NCI-H2171 treated with DMSO at 0.1 percent for 48 hours (cell line): ENCODE measurements at regions not wholly inside any gene's neighbourhood (a gene's known extent, or its start where the extent isn't known, plus 50 kb on each side); places are given as distances from the start of the nearest gene placed in this dataset.
A peak's percentile ranks its signal among the peaks of the same experiment; 100 is the strongest.

Source experiments
- DNase-seq: peaks from one replicate; lab custom pipeline; 2025; lab: John Stamatoyannopoulos, UW

DNA sequence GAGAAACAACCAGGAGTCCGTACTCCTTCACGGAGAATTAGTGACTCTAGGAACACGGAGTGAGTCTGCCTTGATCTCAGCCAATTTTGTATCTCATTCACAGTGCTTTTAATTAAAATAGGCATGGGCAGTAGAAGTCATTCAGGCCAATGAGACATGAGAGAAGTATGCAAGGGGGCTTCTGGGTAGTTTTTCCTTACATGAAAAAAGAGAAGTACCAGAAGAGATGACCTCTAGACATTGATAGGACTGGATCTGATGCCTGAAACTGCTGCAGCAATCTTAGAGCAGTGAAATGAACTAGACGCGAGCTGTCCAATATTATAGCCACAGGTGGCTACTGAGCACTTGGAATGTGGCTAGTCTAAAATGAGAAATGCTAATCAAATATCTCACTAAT lies 187.7 kb upstream of the TLE4 start:
- DNase-seq = peak; percentile 40

- peak; percentile 49 for DNase-seq
Observed at GRCh38 chr9:79384501-79384900, 187.3 kb upstream of the TLE4 start.

DNA sequence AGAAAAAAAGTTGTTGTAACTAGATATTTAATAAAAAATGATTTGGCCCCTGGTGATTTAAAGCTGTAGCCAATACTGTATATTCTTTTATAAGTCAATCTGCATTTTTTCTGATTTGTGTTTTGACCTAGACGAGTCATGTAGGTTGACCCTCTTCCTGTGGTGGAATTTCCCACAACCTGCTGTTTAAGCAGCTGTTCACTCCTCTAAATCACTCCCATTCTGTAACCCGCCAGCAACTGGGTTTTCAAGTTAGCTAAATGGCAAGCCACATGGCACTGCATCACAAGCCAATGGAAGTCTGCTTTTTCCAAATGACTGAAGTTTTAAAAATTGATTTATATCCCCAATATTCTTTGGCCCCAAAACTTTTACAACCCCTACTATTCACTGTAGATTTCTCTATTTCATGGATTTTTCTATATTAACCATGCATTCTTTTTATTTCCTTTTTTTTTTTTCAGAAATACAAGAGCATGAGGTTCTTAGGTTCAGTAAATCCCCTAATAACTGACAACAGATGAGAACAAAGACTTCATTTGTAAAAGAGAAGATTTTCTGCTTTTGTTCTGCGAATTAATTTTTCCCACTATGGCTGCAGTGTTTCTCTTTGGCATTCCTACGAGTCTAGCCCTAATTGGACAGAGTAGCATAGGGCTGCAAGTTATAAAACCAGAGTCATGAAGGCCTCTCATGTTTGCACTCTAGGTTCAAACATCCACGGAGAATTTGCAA lies 184.5 kb upstream of the TLE4 start:
- peak; percentile 8 for DNase-seq

DNA sequence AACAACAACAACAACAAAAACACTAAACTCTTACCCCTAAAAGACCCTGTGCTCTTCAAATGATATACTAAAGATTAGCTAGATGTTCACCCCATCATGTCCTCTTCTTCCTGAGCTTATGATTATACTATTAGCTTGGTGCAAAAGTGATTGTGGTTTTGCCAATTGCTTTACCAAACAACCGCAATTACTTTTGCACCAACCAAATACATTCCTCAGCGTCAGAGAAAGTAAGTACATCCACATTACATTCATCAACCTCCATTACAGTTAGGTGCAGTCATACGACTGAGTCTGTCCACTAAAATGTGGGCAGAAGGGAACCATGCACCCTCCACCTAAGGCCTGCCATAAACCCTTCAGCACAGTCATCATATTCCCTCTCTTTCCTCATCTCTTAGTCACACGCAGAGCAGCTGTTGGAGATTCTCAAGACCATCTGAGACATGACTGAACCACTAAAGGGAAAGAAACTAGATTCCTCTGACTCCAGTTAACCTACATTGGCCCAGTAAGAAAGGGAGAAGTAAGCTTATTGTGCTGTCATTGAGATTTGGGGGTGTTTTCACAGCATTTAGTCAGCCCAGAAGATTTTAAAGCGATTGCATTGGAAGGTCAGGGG lies 181.6 kb upstream of the TLE4 start:
- no peak for DNase-seq

DNA sequence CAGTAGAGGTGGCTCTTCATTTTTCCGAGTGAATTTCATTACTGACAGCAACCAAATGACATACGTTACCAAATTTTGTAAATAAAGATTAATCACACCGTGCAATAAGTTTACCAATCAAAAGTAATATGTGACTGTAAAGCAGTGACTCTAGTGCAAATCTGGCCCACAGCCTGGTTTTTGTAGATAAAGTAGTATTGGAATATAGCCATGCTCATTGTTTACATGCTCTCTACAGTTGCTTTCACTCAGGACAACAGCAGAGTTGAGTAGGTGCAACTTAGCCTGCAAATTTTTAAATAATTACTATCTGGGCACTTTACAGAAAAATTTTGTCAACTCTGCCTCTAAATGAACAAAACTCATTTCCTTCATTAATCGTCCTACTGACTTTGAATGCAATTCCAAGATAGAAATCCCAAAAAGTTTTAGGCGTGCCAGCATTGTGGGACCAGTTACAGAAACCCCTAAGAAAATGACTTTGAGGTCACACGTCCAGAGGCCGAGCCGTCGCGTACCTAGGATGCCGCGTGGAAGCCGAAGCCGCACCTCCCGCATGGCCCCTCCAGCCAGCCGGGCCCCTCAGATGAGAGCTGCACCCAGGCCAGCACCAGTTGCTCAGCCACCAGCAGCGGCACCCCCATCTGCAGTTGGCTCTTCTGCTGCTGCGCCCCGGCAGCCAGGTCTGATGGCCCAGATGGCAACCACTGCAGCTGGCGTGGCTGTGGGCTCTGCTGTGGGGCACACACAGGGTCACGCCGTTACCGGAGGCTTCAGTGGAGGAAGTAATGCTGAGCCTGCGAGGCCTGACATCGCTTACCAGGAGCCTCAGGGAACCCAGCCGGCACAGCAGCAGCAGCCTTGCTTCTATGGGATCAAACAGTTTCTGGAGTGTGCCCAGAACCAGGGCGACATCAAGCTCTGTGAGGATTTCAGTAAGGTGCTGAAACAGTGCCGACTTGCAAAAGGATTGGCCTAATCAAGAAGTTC lies 180.7 kb upstream of the TLE4 start:
- DNase-seq = no peak

DNA sequence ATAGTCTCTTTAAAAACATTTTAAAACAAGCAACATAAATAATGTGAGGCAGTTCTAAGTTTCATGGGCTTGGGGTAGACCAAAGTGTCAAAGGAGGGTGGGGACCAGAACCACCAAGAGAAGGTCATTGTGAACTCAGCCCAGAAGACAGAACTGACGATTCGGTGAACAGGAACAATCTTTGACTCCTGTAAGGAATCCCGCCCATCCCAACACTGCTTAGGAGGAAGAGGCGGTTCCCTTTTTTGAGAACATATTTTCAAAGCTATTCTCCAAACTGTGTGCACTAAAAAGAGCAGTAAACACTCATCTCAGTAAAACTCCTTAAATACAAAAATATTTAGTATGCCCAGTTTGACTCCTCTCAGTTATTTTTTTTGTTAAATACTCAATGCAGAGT lies 176.5 kb upstream of the TLE4 start:
- peak; percentile 33 for DNase-seq

GRCh38 chr9:79395755-79396154 lies 176.0 kb upstream of the TLE4 start:
- peak; percentile 55 for DNase-seq

DNA sequence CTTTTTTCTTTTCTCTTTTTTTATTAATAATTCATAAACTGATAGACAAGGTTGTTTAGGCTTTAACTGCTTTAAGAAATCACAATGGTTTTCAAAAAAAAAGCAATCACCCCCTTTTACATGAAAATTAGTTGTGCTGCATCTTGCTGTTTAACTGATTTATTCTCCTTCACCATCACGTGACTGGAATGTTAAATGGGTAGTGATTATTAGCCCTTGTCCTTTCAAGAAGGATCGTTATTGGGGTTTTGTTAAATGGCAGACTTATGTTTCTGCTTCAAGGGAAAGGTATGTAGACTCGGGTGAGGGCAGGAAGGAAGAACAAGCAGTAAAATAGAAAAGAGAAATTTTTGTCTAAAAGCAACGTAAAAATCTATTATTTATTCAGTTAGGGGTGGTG lies 175.6 kb upstream of the TLE4 start:
- no peak for DNase-seq

DNA sequence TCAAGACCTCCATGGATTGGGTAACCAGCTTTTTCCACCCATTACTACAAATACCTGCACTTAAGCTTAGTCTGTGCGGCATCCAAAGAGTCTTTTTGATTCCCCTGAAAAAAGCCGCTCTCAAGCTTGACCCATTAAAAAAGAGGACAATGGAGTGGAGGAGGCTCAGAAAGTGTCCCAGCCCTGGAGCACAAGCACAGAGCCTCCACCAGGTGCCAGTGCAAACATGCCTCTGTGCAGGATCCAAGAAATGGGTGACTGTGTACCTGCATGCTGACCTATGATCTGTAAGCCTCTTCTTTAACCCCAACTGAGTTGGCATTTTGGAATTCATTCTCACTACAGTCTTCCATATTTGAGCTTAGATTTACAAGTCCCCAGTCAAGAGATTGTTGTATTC lies 168.3 kb upstream of the TLE4 start:
- DNase-seq = no peak

DNA sequence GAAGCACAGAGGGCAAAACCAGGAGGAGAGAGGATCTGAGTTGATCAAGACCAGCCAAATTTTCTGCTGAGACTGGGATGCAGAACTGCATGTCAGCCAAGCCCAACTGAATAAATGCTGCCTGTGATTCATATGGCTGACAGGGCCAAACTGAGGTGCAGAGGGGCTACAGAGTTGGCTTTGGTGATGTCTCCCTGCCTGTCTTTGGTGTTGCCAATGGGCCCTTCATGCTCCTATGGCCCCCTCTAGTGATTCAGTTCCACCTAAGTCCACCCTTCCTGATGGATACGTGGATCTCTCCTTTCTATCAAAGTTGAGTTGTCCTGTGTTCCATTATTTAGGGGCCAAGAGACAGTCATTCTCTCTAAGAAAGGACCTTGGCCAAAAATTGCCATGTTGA lies 163.6 kb upstream of the TLE4 start:
- DNase-seq = no peak

DNA sequence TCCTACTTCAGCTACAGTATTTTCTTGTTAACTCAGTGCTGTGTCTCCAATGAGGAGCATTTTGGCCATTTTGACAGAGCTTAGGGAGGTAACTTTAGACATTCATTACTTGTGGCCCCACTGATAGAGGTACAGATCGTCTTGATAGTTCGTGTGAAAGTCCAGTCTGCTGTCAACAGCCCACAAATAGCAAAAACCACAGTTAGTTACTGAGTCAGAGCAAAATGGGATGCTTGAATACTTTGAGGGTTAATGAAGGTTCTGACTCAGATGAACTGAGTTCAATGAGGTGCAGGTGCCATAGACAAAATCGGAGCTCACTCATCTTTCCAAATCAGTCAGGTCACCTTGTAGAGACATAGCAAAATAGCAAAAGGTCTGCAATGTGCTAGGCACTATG lies 163.1 kb upstream of the TLE4 start:
- DNase-seq = no peak

GRCh38 chr9:79409182-79409823 lies 162.5 kb upstream of the TLE4 start:
- no peak for DNase-seq

GRCh38 chr9:79425840-79426239 lies 145.9 kb upstream of the TLE4 start:
- no peak for DNase-seq

GRCh38 chr9:79428422-79428821 lies 143.3 kb upstream of the TLE4 start:
- DNase-seq = no peak

- DNase-seq = no peak
Observed at GRCh38 chr9:79430619-79431018, 141.1 kb upstream of the TLE4 start.

DNA sequence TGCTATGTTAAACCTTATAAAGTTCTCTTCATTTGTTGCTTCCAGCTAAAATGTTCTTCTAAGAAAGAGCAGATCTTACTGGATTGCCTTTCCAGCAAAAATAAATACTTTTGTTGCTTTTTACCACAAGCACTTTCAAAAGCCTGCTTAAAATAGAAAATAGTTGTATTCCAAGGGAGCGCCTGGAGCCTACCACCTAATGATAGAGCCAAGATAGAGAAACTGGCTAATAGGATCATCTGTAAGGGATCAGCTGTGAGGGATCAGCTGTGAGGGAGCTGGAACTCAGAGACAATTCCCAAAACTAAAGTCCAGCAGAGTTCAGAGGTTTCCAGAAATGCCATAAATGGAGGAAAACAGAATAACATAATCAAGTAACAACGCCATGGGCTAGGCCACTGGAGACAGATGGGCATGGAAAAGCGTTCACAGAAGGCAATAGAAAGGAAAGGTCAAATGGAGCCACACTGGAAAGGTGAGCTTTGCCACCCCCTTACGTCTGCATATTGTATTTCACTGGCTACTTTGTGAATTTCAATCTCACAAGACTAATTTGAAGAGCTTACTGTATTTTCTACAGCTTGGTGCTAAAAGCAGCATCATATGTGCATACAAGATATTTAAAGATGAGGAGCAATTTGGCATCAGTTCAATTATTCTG lies 140.6 kb upstream of the TLE4 start:
- DNase-seq = peak; percentile 7

DNA sequence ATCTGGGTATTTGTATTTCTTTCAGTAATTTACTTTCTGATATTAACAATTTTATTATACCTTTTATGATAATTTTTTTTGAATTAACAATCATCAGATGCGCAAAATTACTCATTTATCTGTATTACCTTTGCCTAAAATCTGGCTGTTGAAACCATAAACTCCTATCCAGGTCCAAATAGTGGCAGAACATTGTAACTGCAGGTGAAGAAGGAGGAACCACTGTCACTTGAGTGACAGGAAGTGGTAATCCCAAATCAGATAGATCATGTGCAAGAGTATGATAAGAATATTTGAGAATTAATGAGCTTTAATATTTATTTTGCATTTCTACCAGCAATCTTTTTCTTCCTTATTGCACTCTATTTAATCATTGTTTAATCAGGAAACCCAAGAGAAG lies 139.3 kb upstream of the TLE4 start:
- no peak for DNase-seq

GRCh38 chr9:79433703-79434102 lies 138.1 kb upstream of the TLE4 start:
- no peak for DNase-seq

- DNase-seq = peak; percentile 65
Observed at GRCh38 chr9:79439221-79439620, 132.5 kb upstream of the TLE4 start.

- no peak for DNase-seq
Observed at GRCh38 chr9:79446523-79447307, 125.0 kb upstream of the TLE4 start.

DNA sequence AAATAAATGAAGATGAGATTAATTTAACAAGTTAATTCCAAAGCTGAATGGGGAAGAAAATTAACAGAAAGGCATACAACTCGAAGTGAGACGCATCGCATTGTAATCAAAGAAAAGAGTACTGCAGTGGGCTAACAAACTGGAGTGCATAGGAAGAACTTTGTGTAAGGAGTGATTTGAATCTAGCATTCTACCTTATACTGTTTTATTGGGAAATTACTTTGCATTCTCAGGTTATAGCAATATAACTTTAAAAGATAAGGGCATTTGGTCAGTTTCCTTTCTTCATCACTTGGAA lies 124.5 kb upstream of the TLE4 start:
- DNase-seq = no peak
